Upper lobe of right lung (tissue), 1 donor: ENCODE measurements at regions not wholly inside any gene's neighbourhood (a gene's known extent, or its start where the extent isn't known, plus 50 kb on each side); places are given as distances from the start of the nearest gene placed in this dataset.
"Not testable (repeated sequence)": the region's sequence is repeated elsewhere in the genome, so short reads cannot be mapped to it uniquely, and the experiment has no call there.

ENCODE experiments used
- ATAC-seq: fragments of 200-7000 bp; cut with Tn5 transposase; one replicate; pipeline ENCODE4 v1.9.1; 2020; ENCODE audit warnings: mild to moderate bottlenecking, moderate library complexity
- DNase-seq: peaks from one replicate; pipeline ENCODE4 v3.0.0-alpha.2; 2020
- H3K27ac ChIP-seq: fragments of 200-600 bp; one replicate; pipeline ENCODE4 v1.8.0; 2022
- H3K27me3 ChIP-seq: fragments of 200-600 bp; one replicate; pipeline ENCODE4 v1.8.0; 2022; ENCODE audit warnings: mild to moderate bottlenecking
- H3K36me3 ChIP-seq: fragments of 200-600 bp; one replicate; pipeline ENCODE4 v1.8.0; 2022
- H3K4me1 ChIP-seq: fragments of 200-600 bp; one replicate; pipeline ENCODE4 v1.8.0; 2022
- H3K4me3 ChIP-seq: fragments of 200-600 bp; one replicate; pipeline ENCODE4 v1.8.0; 2022; ENCODE audit warnings: mild to moderate bottlenecking
- H3K9me3 ChIP-seq: fragments of 200-600 bp; one replicate; pipeline ENCODE4 v1.8.0; 2022
- intact Hi-C: fragments of 100-400 bp; cut with DNase I; formaldehyde crosslinking; loops from one replicate; pipeline ENCODE4 v1.11.0; 2022
- TF ChIP-seq, protein P1 (sequence below): fragments of 200-600 bp; IDR thresholded peaks from one replicate; pipeline ENCODE4 v1.8.0; 2022; ENCODE audit warnings: antibody characterized with exemption
- donor health status: DM: no; HTN: yes; CAD: no; lungs with severe emphysema.

DNA sequence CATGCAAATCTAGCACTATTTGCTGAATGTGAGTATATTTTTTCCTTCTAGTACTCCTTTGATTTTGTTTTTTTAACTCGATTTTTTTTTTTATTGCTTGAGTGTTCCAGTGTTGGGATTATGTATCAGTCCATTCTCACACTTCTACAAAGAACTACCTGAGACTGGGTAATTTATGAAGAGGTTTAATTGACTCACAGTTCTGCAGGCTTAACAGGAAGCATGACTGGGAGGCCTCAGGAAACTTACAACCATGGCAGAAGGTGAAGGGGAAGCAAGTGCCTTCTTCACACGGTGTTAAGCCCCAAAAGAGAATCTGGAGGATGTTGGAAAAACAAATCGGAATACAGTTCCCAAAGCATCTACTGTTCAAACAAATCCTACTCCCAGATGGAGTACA lies 69.1 kb downstream of the ZNF518B start:
- H3K27me3 ChIP-seq, H3K36me3 ChIP-seq, H3K27ac ChIP-seq, intact Hi-C loops, H3K4me3 ChIP-seq, ATAC-seq, DNase-seq, H3K4me1 ChIP-seq: not testable (repeated sequence)
- H3K9me3 ChIP-seq = peaks cover 10% of the 10 kb centered on the region

DNA sequence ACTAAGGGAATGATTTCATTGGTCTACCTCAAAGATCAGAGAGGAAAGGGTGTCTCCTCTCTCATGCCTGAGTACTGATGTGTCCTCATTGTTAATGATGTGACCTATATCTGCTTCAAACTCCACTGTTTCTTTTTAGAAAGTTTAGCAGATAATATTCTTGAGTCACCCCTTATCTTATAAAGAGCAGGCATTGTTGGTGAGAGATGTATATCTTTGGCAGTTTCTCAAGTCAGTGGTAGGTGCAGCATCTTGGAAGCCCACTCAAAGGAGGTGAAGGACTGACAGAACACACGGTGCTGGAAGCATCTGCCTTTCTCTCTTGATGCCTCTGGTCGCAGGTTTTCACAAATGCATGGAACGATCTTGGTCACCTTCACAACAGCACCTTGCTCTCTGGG lies 71.2 kb downstream of the ZNF518B start:
- H3K4me1 ChIP-seq = no peaks in the 10 kb centered on the region
- DNase-seq (no peak), ATAC-seq (no peak)
- intact Hi-C loops = no loop called here
- no peaks in the 10 kb centered on the region for H3K27me3 ChIP-seq
- H3K9me3 ChIP-seq = no peaks in the 10 kb centered on the region
- TF ChIP-seq, protein P1, sequence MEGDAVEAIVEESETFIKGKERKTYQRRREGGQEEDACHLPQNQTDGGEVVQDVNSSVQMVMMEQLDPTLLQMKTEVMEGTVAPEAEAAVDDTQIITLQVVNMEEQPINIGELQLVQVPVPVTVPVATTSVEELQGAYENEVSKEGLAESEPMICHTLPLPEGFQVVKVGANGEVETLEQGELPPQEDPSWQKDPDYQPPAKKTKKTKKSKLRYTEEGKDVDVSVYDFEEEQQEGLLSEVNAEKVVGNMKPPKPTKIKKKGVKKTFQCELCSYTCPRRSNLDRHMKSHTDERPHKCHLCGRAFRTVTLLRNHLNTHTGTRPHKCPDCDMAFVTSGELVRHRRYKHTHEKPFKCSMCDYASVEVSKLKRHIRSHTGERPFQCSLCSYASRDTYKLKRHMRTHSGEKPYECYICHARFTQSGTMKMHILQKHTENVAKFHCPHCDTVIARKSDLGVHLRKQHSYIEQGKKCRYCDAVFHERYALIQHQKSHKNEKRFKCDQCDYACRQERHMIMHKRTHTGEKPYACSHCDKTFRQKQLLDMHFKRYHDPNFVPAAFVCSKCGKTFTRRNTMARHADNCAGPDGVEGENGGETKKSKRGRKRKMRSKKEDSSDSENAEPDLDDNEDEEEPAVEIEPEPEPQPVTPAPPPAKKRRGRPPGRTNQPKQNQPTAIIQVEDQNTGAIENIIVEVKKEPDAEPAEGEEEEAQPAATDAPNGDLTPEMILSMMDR = no peak
- no peak overlapping the region for H3K27ac ChIP-seq
- H3K36me3 ChIP-seq = no peaks in the 10 kb centered on the region
- H3K4me3 ChIP-seq = no peak overlapping the region

DNA sequence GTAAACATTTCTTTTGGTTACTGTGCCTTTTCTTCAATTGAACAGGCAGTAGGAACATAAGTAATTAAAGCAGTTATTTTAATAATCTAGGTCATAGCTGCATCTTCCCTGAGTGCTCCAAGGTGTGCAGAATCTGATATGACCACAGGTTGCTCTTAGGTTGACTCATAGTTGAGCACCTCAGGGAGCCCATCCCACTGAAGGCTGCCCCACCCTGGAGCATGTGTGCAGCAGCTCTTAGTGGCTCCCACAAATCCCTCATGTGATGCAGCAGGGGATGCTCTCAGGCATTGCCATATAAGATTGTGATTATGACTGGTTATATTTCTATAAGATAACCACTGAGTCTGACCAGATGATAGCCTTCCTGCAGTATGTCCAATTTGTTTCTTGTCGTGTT lies 72.3 kb downstream of the ZNF518B start:
- Histone ChIP-seq H3K4me3 (no peak overlapping the region), H3K36me3 (no peaks in the 10 kb centered on the region), H3K27me3 (no peaks in the 10 kb centered on the region), H3K4me1 (no peaks in the 10 kb centered on the region), H3K9me3 (no peaks in the 10 kb centered on the region), H3K27ac (no peak overlapping the region)
- ATAC-seq = no peak
- intact Hi-C loops = no loop called here
- DNase-seq = no peak
- TF ChIP-seq, protein P1 = no peak

DNA sequence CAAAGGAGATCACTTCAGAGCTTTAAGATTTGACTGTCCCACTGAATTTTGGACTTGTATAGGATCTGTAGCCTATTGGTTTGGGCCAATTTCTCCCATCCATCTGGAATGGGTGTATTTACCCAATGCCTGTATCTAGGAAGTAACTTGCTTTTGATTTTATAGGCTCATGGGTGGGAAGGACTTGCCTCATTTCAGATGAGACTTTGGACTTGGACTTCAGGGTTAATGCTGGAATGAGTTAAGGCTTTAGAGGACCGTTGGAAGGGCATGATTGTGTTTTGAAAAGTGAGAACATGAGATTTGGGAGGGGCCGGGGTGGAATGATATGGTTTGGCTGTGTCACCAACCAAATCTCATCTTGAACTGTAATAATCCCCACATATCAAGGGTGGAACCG lies 73.8 kb downstream of the ZNF518B start:
- Histone ChIP-seq H3K36me3 (no peaks in the 10 kb centered on the region), H3K27ac (no peak overlapping the region), H3K4me1 (no peaks in the 10 kb centered on the region), H3K9me3 (no peaks in the 10 kb centered on the region), H3K4me3 (no peak overlapping the region), H3K27me3 (no peaks in the 10 kb centered on the region)
- ATAC-seq = no peak
- TF ChIP-seq, protein P1 = no peak
- no peak for DNase-seq
- intact Hi-C loops = no loop called here

DNA sequence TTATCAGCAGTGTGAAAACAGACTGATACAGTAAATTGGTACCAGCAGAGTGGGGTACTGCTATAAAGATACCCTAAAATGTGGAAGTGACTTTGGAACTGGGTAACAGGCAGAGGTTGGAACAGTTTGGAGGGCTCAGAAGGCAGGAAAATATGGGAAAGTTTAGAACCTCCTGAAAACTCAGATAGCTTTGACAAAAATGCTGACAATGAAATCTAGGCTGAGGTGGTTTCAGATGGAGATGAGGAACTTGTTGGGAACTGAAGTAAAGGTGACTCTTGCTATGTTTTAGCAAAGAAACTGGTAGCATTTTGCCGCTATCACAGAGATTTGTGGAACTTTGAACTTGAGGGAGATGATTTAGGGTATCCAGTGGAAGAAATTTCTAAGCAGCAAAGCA lies 75.1 kb downstream of the ZNF518B start:
- ATAC-seq, H3K27ac ChIP-seq, H3K27me3 ChIP-seq, intact Hi-C loops, H3K9me3 ChIP-seq, H3K4me3 ChIP-seq, H3K4me1 ChIP-seq, H3K36me3 ChIP-seq, DNase-seq: not testable (repeated sequence)

DNA sequence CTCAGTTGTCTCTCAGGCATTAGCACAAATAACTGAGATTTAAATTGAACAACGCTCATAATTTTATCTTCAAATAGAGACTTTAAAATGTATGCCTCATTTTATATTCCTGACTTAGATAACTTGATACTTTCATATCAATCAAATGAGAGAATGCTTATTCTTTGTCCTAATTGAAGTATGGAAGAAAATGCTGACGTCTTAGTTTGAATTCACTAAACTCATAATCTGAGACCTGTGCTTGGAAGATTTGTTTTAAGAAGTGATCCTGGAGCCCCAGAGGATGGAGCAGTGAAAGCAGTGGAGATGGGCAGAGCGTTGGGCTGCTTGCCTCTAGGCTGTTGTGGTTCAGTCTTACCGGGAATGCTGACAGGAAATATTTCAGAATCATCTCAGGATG lies 76.1 kb downstream of the ZNF518B start:
- Histone ChIP-seq H3K27ac (no peak overlapping the region), H3K27me3 (no peaks in the 10 kb centered on the region), H3K4me1 (no peaks in the 10 kb centered on the region), H3K4me3 (no peak overlapping the region), H3K36me3 (no peaks in the 10 kb centered on the region), H3K9me3 (no peaks in the 10 kb centered on the region)
- DNase-seq (no peak), ATAC-seq (no peak)
- intact Hi-C loops = no loop called here
- TF ChIP-seq, protein P1 = no peak

DNA sequence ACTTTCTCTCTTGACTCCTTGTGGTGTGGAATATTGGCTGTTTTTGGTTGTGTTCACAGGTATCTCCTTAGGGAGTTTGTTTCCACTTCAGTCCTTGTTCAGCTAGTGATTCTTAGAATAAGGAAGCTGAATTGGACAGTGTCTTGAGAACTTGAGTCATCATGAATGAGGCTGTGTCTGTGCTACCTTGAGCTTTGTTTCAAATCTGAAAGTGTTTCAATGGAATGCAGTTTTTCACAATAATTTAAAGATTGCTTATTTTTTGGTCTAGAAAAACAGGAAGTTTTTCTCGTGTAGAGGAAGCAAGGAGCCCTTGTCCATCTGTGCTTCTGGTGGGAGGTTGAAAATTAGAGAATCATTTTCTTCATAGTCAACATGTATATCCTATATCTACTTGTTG lies 76.5 kb downstream of the ZNF518B start:
- ATAC-seq (no peak), DNase-seq (no peak)
- Histone ChIP-seq H3K36me3 (no peaks in the 10 kb centered on the region), H3K4me3 (no peak overlapping the region), H3K27me3 (no peaks in the 10 kb centered on the region), H3K4me1 (no peaks in the 10 kb centered on the region), H3K27ac (no peak overlapping the region), H3K9me3 (no peaks in the 10 kb centered on the region)
- intact Hi-C loops = no loop called here
- TF ChIP-seq, protein P1 = no peak
